Activated CD8-positive, alpha-beta T cell treated with anti-CD3 and anti-CD28 coated beads for 36 hours (primary cell): ENCODE measurements at regions not wholly inside any gene's neighbourhood (a gene's known extent, or its start where the extent isn't known, plus 50 kb on each side); places are given as distances from the start of the nearest gene placed in this dataset.

Experiments used
- ATAC-seq: fragments of 200-7000 bp; cut with Tn5 transposase; one replicate; pipeline ENCODE4 v1.10.0; 2021; ENCODE audit warnings: mild to moderate bottlenecking, moderate library complexity
- CTCF ChIA-PET: fragments of 350-600 bp; sonication (Branson Sonifier 250); formaldehyde crosslinking; loops from one replicate; lab custom pipeline; 2021; ENCODE audit warnings: antibody characterized with exemption; lab: Charles Lee
- POLR2A ChIA-PET: fragments of 350-600 bp; sonication (Branson Sonifier 250); formaldehyde crosslinking; loops from one replicate; lab custom pipeline; 2021; ENCODE audit warnings: antibody characterized with exemption; lab: Charles Lee
- DNase-seq: peaks from one replicate; pipeline ENCODE4 v3.0.0-alpha.2; 2020
- H3K27ac Mint-ChIP-seq: one replicate; pipeline ENCODE4 v1.8.0; 2021; ENCODE audit warnings: mild to moderate bottlenecking, mixed read lengths
- H3K27me3 Mint-ChIP-seq: one replicate; pipeline ENCODE4 v1.8.0; 2021; ENCODE audit warnings: mixed read lengths
- H3K36me3 Mint-ChIP-seq: one replicate; pipeline ENCODE4 v1.8.0; 2021; ENCODE audit warnings: low read depth, mixed read lengths
- H3K4me1 Mint-ChIP-seq: one replicate; pipeline ENCODE4 v1.8.0; 2021; ENCODE audit warnings: low read depth, mixed read lengths
- H3K4me3 Mint-ChIP-seq: one replicate; pipeline ENCODE4 v1.8.0; 2021; ENCODE audit warnings: mild to moderate bottlenecking, moderate library complexity, mixed read lengths
- H3K9me3 Mint-ChIP-seq: one replicate; pipeline ENCODE4 v1.8.0; 2021; ENCODE audit warnings: mixed read lengths
- CTCF ChIP-seq: fragments of 200-600 bp; IDR thresholded peaks from one replicate; pipeline ENCODE4 v1.8.0; 2022; ENCODE audit warnings: antibody characterized with exemption, mild to moderate bottlenecking
- intact Hi-C: fragments of 100-400 bp; cut with micrococcal nuclease; formaldehyde crosslinking; loops from one replicate; pipeline ENCODE4 v1.10.0; 2022

GRCh38 chr7:11956991-11957390 lies 125.0 kb upstream of the THSD7A start:
- no peak for TF ChIP-seq CTCF
- ATAC-seq (no peak), DNase-seq (no peak)
- intact Hi-C loops = no loop called here
- Mint-ChIP-seq H3K27ac (no peak overlapping the region), H3K36me3 (no peaks in the 10 kb centered on the region), H3K4me3 (no peak overlapping the region), H3K27me3 (no peaks in the 10 kb centered on the region), H3K4me1 (no peaks in the 10 kb centered on the region), H3K9me3 (no peaks in the 10 kb centered on the region)
- CTCF ChIA-PET = no interaction called here
- POLR2A ChIA-PET = no interaction called here

GRCh38 chr7:11957956-11958355 lies 126.0 kb upstream of the THSD7A start:
- Mint-ChIP-seq H3K9me3 (no peaks in the 10 kb centered on the region), H3K4me1 (no peaks in the 10 kb centered on the region), H3K36me3 (no peaks in the 10 kb centered on the region), H3K4me3 (no peak overlapping the region), H3K27ac (no peak overlapping the region), H3K27me3 (no peaks in the 10 kb centered on the region)
- intact Hi-C loops = no loop called here
- no peak for DNase-seq
- CTCF ChIA-PET = no interaction called here
- no peak for TF ChIP-seq CTCF
- POLR2A ChIA-PET = no interaction called here
- ATAC-seq = no peak

GRCh38 chr7:11959121-11959520 lies 127.1 kb upstream of the THSD7A start:
- ChIA-PET POLR2A (no interaction called here), CTCF (no interaction called here)
- no peak overlapping the region for H3K27ac Mint-ChIP-seq
- no peak for ATAC-seq
- no peak for TF ChIP-seq CTCF
- H3K36me3 Mint-ChIP-seq = no peaks in the 10 kb centered on the region
- no peak overlapping the region for H3K4me3 Mint-ChIP-seq
- no peaks in the 10 kb centered on the region for H3K4me1 Mint-ChIP-seq
- intact Hi-C loops = no loop called here
- no peaks in the 10 kb centered on the region for H3K27me3 Mint-ChIP-seq
- DNase-seq = no peak
- peaks cover 2% of the 10 kb centered on the region for H3K9me3 Mint-ChIP-seq

DNA sequence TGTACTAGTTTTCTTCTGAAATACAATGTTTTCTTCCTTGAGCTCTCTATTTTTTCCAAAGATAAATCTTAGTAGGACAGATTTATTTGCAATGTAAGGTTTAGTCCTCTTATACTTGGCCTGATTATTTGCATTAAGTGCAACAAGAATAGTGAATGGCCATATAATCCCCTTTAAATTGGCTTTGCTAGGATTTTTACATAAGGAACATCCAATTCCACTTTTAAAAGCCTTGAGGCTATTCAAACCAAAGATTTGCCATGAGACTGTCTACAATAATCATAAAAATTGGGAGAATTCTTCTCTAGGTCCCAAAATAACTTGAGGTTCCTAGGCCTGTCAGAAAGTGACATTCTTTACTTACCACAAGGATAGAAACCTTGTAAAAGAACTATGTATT lies 128.6 kb upstream of the THSD7A start:
- ChIA-PET POLR2A (no interaction called here), CTCF (interaction anchor here (1.1 kb wide), 1 partner anchor 30 kb away, joined by 3 read pairs; no protein-coding TSS in a partner anchor)
- Mint-ChIP-seq H3K27me3 (no peaks in the 10 kb centered on the region), H3K4me3 (no peak overlapping the region), H3K4me1 (no peaks in the 10 kb centered on the region), H3K9me3 (peaks cover 2% of the 10 kb centered on the region), H3K27ac (no peak overlapping the region), H3K36me3 (no peaks in the 10 kb centered on the region)
- intact Hi-C loops = no loop called here
- TF ChIP-seq CTCF = no peak
- DNase-seq (no peak), ATAC-seq (no peak)

DNA sequence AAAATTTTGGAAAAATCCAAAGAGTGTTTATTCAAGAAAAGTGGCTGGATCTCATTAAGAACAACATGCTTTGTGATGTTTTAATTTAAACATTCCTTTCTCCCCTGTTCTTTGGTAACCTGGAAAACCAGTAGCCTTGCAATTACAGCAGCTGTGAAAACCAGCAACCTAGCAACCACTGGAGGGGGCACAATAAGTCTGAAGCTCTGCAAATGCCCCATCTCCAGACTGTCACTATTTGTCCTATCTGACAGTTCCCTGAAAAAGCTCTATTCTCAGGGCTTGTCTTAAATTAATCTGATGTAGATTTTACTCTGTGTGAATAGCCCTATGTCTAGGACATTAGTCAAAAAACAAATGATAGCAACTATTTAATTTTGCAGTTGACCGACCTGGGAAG lies 137.6 kb upstream of the THSD7A start:
- ChIA-PET CTCF (no interaction called here), POLR2A (no interaction called here)
- intact Hi-C loops = no loop called here
- no peak for DNase-seq
- no peak overlapping the region for H3K4me3 Mint-ChIP-seq
- no peak for ATAC-seq
- H3K27ac Mint-ChIP-seq = no peak overlapping the region
- H3K27me3 Mint-ChIP-seq = no peaks in the 10 kb centered on the region
- TF ChIP-seq CTCF = no peak
- no peaks in the 10 kb centered on the region for H3K36me3 Mint-ChIP-seq
- H3K9me3 Mint-ChIP-seq = peaks cover 2% of the 10 kb centered on the region
- H3K4me1 Mint-ChIP-seq = no peaks in the 10 kb centered on the region
